HG02571 (cell line): ENCODE measurements at regions not wholly inside any gene's neighbourhood (a gene's known extent, or its start where the extent isn't known, plus 50 kb on each side); places are given as distances from the start of the nearest gene placed in this dataset.
"Not testable (repeated sequence)": the region's sequence is repeated elsewhere in the genome, so short reads cannot be mapped to it uniquely, and the experiment has no call there.

ENCODE experiments used
- ATAC-seq: cut with Tn5 transposase; IDR thresholded peaks from one replicate; pipeline ENCODE4 v1.9.1; 2021; ENCODE audit warnings: mild to moderate bottlenecking, moderate library complexity; ENCODE audit not compliant: unreplicated experiment

DNA sequence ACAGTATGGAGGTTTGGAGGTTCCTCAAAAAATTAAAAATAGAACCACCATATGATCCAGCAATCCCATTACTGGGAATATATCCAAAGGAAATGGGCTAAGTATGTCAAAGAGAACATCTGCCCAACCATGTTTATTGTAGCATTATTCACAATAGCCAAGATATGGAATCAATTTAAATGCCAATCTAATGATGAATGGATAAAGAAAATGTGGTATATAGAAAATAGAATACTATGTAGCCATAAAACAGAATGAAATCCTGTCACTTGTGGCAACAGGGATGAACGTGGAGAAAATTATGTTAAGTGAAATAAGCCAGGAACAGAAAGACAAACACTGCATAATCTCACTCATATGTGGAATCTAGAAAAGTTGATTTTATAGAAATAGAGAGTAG lies 201.7 kb upstream of the AJAP1 start:
- no peak for ATAC-seq

- ATAC-seq = no peak
Measured at GRCh38 chr1:4460052-4460451, 194.4 kb upstream of the AJAP1 start.

DNA sequence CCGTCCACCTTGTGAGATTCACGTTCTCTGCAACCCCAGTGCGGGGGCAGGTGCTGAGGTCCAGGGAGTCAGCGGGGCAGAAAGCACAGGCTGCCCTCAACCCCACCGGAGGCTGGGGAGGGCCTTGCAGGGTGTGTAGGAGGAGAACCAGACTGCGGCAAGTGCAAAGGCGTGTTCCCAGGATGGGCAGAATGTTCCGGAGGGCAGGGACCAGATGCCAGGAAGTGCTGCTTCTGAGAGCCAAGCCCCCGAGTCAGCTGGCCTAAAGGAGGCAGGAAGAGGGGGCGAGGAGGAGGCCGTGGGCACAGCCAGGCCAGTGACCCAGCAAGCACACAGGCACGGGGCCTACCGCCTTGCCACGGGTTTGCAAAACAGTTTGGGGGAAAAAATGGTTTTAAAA lies 193.8 kb upstream of the AJAP1 start:
- no peak for ATAC-seq

DNA sequence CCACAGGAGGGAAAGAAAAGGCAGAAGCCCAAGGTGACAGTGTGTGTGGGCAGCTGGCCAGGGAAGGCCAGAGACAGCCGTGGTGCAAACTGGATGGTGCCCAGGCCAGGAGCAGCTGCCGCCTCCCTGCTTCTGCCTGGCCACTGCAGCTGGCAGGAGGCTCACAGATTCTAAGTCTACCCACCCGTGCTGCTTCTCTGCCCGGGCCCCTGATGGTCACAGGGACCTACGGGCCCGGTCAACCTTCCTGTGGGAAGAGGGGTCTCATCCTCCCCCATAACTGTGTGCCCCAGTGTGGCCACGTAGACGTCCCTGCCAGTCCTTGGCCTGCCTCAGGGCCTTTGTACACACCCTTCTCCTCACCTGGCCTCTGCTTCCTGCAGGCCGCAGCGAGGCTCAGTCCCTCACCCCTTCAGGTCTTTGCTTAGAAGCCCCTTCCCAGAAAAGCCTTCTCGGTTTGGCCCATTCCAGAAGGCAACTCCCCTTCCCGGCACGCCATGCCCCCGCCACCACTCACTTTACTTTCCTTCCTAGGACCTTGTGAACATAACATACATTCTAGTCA lies 192.6 kb upstream of the AJAP1 start:
- no peak for ATAC-seq

DNA sequence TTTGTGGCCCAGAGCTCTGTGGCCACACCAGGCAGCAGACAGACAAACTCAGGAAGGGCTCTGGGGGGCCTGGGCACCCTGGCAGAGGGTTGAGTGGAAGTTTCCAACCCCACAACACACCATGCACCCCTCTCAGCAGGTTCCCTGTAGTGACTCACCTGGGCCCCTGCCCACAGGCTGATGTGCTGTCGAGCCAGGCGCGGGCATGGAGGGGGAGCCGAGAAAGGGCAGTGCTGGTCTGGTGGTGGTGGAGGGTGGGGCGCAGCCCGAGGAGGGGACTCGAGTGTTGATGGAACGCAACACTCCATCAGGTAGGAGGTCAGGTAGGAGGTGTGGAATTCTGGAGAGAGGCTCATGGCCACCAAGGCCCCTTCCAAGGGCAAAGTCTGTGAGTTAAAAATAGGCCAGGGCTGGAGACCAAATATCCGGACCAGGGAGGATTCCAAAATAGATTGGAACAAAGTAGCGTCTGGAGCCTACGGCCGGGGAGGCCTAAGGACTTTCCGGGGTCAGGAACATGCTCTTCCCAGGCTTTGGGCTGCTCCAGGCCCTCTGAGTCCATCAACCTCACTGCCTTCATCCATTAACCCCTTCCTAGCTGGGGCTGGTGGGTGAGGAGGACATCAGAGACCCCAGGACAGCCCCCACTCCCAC lies 191.5 kb upstream of the AJAP1 start:
- ATAC-seq = no peak

GRCh38 chr1:4463631-4464030 lies 190.8 kb upstream of the AJAP1 start:
- no peak for ATAC-seq

DNA sequence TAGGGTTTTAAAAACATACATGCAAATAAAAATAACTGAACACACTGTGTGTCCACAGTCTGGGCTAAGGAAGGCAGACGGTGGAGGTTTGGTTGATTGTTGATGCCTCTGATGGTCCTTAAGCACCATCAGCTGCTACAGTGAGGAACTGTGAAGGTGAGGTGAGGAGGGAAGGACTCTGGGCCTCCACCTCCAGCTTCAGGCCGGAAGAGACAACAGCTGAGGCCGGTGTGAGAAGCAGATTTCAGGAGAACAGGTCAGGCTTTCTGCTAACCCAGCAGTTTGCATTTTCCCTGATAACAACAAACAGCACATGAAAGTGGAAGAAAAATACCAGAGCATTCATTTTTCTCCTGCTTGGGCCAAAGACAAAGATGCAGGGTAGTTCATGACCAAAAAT lies 189.9 kb upstream of the AJAP1 start:
- ATAC-seq = no peak

DNA sequence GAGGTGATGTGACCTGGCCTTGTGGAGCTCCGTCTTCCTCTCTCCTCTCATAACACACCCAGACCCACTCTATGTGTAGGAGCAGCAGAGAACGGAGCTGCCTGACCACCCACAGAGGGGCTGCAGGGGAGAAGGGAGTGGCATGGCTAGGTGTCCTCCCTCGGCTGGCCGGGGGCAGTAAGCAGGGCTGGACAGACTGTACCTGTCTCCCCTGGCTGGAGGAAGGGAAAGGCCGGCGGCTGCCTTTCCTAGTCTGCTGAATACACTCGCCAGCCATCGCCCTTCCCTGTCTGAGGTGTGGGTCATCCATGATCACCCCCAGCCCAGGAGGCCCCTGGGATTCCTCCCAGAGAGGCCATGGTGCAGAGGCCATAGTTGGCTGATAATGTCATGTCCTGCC lies 187.2 kb upstream of the AJAP1 start:
- no peak for ATAC-seq

DNA sequence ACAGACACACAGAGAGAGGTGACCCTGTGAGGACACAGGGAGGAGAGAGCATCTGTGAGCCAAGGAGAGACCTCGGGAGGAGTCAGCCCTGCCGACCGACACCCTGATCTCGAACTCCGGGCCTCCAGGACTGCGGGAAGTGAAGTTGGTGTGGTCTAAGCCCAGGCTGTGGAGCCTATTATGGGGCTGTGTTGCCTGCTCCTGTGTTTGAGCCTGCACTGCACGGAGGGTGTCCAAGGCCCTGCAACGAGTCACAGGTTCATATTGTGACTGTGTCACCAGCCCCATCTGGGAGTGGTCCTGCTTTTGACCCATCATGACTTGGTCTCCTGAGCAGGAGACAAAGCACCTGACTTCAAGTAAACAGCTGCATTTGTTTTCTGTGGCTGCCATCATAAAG lies 186.0 kb upstream of the AJAP1 start:
- ATAC-seq = no peak

DNA sequence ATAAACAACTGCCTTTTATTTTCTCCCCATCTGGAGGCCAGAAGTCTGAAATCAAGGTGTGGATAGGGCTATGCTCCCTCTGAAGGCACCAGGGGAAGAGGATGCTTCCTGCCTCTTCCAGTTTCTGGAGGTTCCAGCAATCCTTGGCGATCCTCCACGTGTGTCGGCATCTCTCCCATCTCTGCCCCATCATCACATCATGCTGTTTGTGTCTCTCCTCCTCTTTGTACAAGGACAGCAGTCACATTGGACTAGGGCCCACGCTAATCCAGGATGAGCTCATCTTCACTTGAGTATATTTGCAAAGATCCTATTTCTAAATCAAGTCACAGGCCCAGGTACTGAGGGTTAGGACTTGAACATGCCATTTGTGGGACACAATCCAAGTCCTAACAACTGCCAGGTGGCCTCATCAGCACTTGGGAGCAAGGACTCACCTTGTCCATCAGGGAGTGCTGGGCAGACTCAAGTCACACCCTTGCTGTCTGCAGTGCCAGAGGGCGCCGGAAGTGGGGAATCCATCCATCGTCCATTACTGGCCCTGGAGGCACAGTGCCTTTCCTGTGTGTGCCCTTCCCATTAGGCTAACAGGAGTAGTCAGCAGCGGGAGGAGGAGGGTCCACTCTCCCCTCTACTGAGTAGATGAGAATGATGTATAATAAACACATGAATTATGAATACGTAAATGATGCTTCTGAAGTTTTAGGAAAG lies 185.4 kb upstream of the AJAP1 start:
- no peak for ATAC-seq

DNA sequence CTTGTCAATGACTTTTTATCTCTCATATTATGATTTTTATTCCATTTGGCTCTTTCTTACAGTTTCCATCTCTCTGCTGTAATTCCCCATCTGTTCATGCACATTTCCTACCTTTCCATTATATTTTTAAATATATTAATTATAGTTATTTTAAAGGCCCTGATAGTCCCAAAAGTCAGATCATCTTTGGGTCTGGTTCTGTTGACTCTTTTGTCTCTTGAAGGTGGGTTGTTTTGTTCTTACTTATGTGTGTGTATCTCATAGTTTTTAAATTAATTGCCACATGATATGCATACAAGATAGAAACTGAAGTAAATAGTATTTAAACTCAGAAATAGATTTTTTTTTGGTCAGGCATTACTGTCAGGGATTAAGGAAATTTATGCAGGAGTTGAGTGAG lies 178.0 kb upstream of the AJAP1 start:
- no peak for ATAC-seq

GRCh38 chr1:4481451-4481850 lies 173.0 kb upstream of the AJAP1 start:
- ATAC-seq = no peak

DNA sequence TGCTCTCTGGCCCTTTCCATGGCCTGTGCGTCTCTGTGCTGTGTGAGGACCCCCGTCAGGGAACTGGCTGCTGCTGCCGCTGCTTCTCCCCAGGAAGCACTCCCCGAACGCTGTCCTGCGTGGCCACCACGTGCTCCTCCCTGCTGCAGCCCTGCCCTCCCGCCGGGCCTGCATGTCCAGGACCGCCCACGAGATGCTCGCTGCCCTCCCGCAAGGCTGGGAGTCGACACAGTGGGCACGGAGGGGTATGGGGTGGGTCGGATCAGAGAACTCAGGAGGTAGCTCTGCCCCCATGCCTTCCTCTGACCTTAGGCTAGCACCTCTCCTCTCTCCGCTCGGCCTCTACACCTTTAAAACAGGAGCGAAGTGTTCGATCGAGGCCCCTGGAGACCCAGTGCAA lies 171.9 kb upstream of the AJAP1 start:
- ATAC-seq = no peak

DNA sequence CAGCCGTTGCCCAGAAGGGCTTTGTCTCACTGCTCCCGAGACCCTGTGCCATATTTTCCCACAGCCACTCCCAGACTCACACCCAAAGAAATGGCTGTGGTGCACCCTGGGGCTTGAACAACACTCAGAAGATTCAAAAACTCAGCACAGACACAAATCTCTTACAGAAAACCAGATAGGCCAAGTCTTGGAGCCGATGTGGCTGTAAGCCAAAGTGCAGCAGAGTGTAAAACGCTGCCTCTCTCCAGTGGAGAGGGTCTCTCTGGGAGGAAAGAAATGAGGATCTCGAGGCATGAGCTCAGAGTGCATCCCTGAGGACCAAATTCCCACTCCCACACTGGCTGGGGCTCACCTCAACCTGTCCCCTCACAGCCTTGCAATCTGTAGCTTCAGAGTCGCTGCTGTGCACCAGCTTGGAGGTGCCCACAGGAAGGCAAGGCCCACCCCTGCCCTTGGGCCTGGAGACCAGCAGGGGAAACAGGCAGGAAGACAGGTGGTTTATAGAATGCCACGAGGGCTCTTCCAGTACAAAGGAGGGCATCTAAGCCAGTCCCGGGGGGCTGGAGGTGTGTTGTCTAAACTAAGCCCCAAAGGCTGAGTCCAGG lies 171.3 kb upstream of the AJAP1 start:
- no peak for ATAC-seq

DNA sequence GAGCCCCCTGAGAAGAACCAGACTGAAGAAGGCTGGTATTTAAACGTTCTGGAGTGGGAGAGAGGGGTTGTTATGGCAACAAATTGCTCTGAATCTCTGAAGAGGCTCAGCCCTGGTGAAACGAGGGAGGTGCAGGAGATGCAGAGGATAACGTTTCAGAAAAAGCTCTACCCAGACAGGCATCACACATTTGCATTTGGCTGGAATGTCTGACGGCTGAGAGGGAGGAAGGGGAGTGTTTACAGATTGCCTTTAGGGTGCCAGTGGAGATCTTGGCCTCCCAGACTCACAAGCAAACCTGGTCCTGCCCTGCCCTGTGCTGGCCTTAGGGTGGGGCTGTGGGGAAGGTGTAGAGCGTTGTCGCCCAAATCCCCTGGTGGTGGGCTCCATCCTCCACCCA lies 169.0 kb upstream of the AJAP1 start:
- no peak for ATAC-seq

DNA sequence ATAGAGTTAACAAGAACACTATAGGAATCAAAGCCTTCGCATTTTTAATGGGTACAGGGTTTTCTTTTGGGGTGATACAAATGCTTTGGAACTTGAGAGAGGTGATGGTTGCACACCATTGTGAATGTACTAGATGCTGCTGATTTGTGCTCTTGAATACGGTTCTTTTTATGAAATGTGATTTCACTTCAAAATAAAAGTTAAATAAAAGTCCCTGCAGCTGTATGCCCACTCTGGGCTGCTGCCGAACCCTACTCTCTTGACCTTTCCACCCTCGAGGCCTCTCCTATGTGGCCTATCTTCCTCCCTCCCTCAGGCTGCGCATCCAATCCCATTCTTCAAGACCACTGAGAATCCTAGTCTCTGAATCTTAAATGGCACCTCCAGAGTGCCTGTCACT lies 168.5 kb upstream of the AJAP1 start:
- ATAC-seq = no peak

DNA sequence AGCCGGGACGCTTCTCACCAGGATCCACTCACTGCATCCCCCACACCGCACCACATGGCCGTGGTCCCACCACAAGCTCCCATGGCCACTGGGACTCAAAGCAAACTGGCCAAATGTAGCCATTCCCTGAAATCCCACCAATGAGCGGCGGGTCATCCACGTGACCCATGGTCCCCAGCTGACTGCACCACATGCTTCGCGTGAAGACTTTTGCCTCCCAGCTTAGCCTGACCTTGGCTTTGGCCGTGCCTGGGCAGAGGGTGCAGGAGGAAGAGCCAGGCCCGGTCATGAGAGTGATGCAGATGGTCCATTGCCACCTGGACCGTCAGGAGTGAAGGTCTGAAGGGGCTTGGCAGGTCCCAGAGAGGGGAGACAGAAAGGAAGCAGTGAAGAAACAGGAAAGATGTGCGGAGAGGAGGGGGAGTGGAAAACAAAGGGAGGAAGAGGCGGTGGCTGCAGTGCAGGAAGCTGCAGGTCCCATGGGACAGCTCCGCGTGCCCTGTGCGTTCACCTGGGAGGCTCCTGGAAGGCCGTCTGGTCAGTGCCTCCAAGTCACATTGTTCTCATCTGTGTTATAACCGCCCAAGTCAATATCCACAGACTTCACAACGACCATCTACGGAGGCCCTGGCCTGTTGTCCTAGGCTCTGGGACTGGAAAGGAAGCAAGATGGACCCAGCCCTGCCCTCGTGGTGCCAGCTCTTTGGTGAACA lies 167.8 kb upstream of the AJAP1 start:
- no peak for ATAC-seq

- no peak for ATAC-seq
Measured at GRCh38 chr1:4488018-4488417, 166.4 kb upstream of the AJAP1 start.

- ATAC-seq = no peak
Measured at GRCh38 chr1:4489486-4489885, 164.9 kb upstream of the AJAP1 start.

- ATAC-seq = not testable (repeated sequence)
Measured at GRCh38 chr1:4489992-4490391, 164.4 kb upstream of the AJAP1 start.

- no peak for ATAC-seq
Measured at GRCh38 chr1:4494027-4494426, 160.4 kb upstream of the AJAP1 start.

DNA sequence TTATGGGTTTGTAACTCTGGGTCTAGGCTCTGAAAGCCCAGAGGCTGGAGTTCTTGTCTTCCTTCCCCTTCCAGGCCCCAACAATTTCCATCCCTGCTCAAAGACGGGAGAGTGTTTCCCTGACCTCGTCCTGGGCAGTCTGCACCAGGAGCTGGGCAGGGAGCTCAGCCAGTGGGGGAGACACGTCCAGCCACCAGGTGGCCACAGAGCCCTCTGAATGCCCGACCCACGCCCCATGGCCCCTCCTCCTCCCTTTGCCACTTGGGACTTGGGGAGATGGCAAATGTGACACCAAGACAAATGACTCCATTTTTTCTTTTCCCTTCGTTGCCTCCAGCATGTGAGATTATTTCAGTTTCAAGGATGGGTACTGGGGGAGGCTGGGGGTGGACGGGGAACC lies 159.9 kb upstream of the AJAP1 start:
- ATAC-seq = no peak
